ENCODE measurements at regions not wholly inside any gene's neighbourhood (a gene's known extent, or its start where the extent isn't known, plus 50 kb on each side); places are given as distances from the start of the nearest gene placed in this dataset.

GRCh38 chr4:117420948-117421347, 335.6 kb upstream of the TRAM1L1 start:
- no peak for TF ChIP-seq CTCF (IDR thresholded peaks at IDR 0.05)
- no peak for TF ChIP-seq POLR2A (IDR thresholded peaks at IDR 0.05)
- 13 to 18% methylated on average over 1 of the region's 1 CpG for WGBS, 2 donors
- H3K27me3 ChIP-seq = no peaks in the 10 kb centered on the region
- intact Hi-C loops (cut with DNase I) = no loop called here
- no peaks in the 10 kb centered on the region for H3K4me1 ChIP-seq
- no peak for DNase-seq
- H3K4me3 ChIP-seq (replicated peaks in 1 of 3) = no peak overlapping the region
- H3K36me3 ChIP-seq = no peaks in the 10 kb centered on the region
- H3K9me3 ChIP-seq = no peaks in the 10 kb centered on the region
- H3K27ac ChIP-seq = no peak overlapping the region

GRCh38 chr4:117421706-117422105, 336.3 kb upstream of the TRAM1L1 start:
- Histone ChIP-seq H3K9me3 (no peaks in the 10 kb centered on the region), H3K27ac (no peak overlapping the region), H3K4me3 (replicated peaks in 1 of 3) (no peak overlapping the region), H3K4me1 (no peaks in the 10 kb centered on the region), H3K36me3 (no peaks in the 10 kb centered on the region), H3K27me3 (no peaks in the 10 kb centered on the region)
- DNase-seq = no peak
- TF ChIP-seq POLR2A (IDR thresholded peaks at IDR 0.05) (no peak), CTCF (IDR thresholded peaks at IDR 0.05) (no peak)
- intact Hi-C loops (cut with DNase I) = no loop called here
- WGBS, 2 donors = 75 to 79% methylated on average over 4 of the region's 4 CpGs

GRCh38 chr4:117422297-117422696, 336.9 kb upstream of the TRAM1L1 start:
- WGBS, 2 donors = 80 to 84% methylated on average over 5 of the region's 5 CpGs
- Histone ChIP-seq H3K9me3 (no peaks in the 10 kb centered on the region), H3K36me3 (no peaks in the 10 kb centered on the region), H3K4me1 (no peaks in the 10 kb centered on the region), H3K4me3 (replicated peaks in 1 of 3) (no peak overlapping the region), H3K27me3 (no peaks in the 10 kb centered on the region), H3K27ac (no peak overlapping the region)
- intact Hi-C loops (cut with DNase I) = no loop called here
- TF ChIP-seq POLR2A (IDR thresholded peaks at IDR 0.05) (no peak), CTCF (IDR thresholded peaks at IDR 0.05) (no peak)
- no peak for DNase-seq

- TF ChIP-seq POLR2A (IDR thresholded peaks at IDR 0.05) (no peak), CTCF (IDR thresholded peaks at IDR 0.05) (no peak)
- intact Hi-C loops (cut with DNase I) = no loop called here
- Histone ChIP-seq H3K27me3 (no peaks in the 10 kb centered on the region), H3K9me3 (no peaks in the 10 kb centered on the region), H3K4me1 (no peaks in the 10 kb centered on the region), H3K4me3 (replicated peaks in 1 of 3) (no peak overlapping the region), H3K36me3 (no peaks in the 10 kb centered on the region), H3K27ac (no peak overlapping the region)
- DNase-seq = no peak
Measured at GRCh38 chr4:117425636-117426035, 340.3 kb upstream of the TRAM1L1 start.

GRCh38 chr4:117428536-117428935, 343.2 kb upstream of the TRAM1L1 start:
- TF ChIP-seq CTCF (IDR thresholded peaks at IDR 0.05) = no peak
- no peak for TF ChIP-seq POLR2A (IDR thresholded peaks at IDR 0.05)
- 76 to 88% methylated on average over 1 of the region's 1 CpG for WGBS, 2 donors
- no peak for DNase-seq
- H3K36me3 ChIP-seq = no peaks in the 10 kb centered on the region
- H3K4me3 ChIP-seq (replicated peaks in 1 of 3) = no peak overlapping the region
- intact Hi-C loops (cut with DNase I) = no loop called here
- no peak overlapping the region for H3K27ac ChIP-seq
- no peaks in the 10 kb centered on the region for H3K9me3 ChIP-seq
- H3K4me1 ChIP-seq = no peaks in the 10 kb centered on the region
- H3K27me3 ChIP-seq = no peaks in the 10 kb centered on the region
